Glutamatergic neuron (in vitro differentiated cells): ENCODE measurements at regions not wholly inside any gene's neighbourhood (a gene's known extent, or its start where the extent isn't known, plus 50 kb on each side); places are given as distances from the start of the nearest gene placed in this dataset.
"Not testable (repeated sequence)": the region's sequence is repeated elsewhere in the genome, so short reads cannot be mapped to it uniquely, and the experiment has no call there.

ENCODE experiments used
- DNase-seq: peaks from one replicate; pipeline ENCODE4 v3.0.0; 2022
- H3K27ac Mint-ChIP-seq: one replicate; pipeline ENCODE4 v1.8.0; 2020; ENCODE audit warnings: mild to moderate bottlenecking, mixed read lengths, inconsistent platforms; ENCODE audit not compliant: unreplicated experiment
- H3K27me3 Mint-ChIP-seq: one replicate; pipeline ENCODE4 v1.8.0; 2020; ENCODE audit warnings: mild to moderate bottlenecking, moderate library complexity, mixed read lengths, inconsistent platforms; ENCODE audit not compliant: unreplicated experiment
- H3K36me3 Mint-ChIP-seq: one replicate; pipeline ENCODE4 v1.8.0; 2020; ENCODE audit warnings: mild to moderate bottlenecking, mixed read lengths, inconsistent platforms; ENCODE audit not compliant: unreplicated experiment
- H3K4me1 Mint-ChIP-seq: one replicate; pipeline ENCODE4 v1.8.0; 2020; ENCODE audit warnings: mild to moderate bottlenecking, low read depth, mixed read lengths, inconsistent platforms; ENCODE audit not compliant: unreplicated experiment
- H3K4me3 Mint-ChIP-seq: one replicate; pipeline ENCODE4 v1.8.0; 2020; ENCODE audit warnings: mild to moderate bottlenecking, mixed read lengths, inconsistent platforms; ENCODE audit not compliant: unreplicated experiment
- H3K9me3 Mint-ChIP-seq: one replicate; pipeline ENCODE4 v1.8.0; 2020; ENCODE audit warnings: mild to moderate bottlenecking, moderate library complexity, mixed read lengths, inconsistent platforms; ENCODE audit not compliant: unreplicated experiment
- CTCF ChIP-seq: fragments of 200-600 bp; sonication (generic); IDR thresholded peaks from one replicate; pipeline ENCODE4 v1.5.0; 2021; ENCODE audit not compliant: partially characterized antibody, unreplicated experiment

GRCh38 chr11:91067666-91068065 is 844.8 kb upstream of the CHORDC1 start:
- no peak for DNase-seq
- Mint-ChIP-seq H3K36me3 (no peaks in the 10 kb centered on the region), H3K27me3 (no peaks in the 10 kb centered on the region), H3K4me3 (no peak overlapping the region), H3K4me1 (peaks cover 24% of the 10 kb centered on the region), H3K9me3 (peaks cover 8% of the 10 kb centered on the region), H3K27ac (no peak overlapping the region)
- no peak for TF ChIP-seq CTCF

- no peaks in the 10 kb centered on the region for H3K36me3 Mint-ChIP-seq
- peaks cover 4% of the 10 kb centered on the region for H3K9me3 Mint-ChIP-seq
- H3K27me3 Mint-ChIP-seq = no peaks in the 10 kb centered on the region
- DNase-seq = no peak
- peak overlapping the region; percentile 62 for H3K27ac Mint-ChIP-seq
- peaks cover 26% of the 10 kb centered on the region for H3K4me1 Mint-ChIP-seq
- H3K4me3 Mint-ChIP-seq = no peak overlapping the region
- TF ChIP-seq CTCF = no peak
These were observed 843.7 kb upstream of the CHORDC1 start for GRCh38 chr11:91066456-91067047.

GRCh38 chr11:91063399-91063798 is 840.5 kb upstream of the CHORDC1 start:
- not testable (repeated sequence) for H3K36me3 Mint-ChIP-seq, H3K9me3 Mint-ChIP-seq, H3K27me3 Mint-ChIP-seq, H3K4me3 Mint-ChIP-seq, DNase-seq
- Mint-ChIP-seq H3K27ac (peak overlapping the region; percentile 17), H3K4me1 (peaks cover 19% of the 10 kb centered on the region)

- H3K4me3 Mint-ChIP-seq = no peak overlapping the region
- no peaks in the 10 kb centered on the region for H3K36me3 Mint-ChIP-seq
- no peak for TF ChIP-seq CTCF
- no peak overlapping the region for H3K27ac Mint-ChIP-seq
- H3K4me1 Mint-ChIP-seq = no peaks in the 10 kb centered on the region
- peaks cover 2% of the 10 kb centered on the region for H3K9me3 Mint-ChIP-seq
- DNase-seq = no peak
- H3K27me3 Mint-ChIP-seq = peaks cover 2% of the 10 kb centered on the region
These were observed 825.0 kb upstream of the CHORDC1 start for GRCh38 chr11:91047882-91048281.

- DNase-seq = no peak
- no peaks in the 10 kb centered on the region for H3K4me1 Mint-ChIP-seq
- H3K27ac Mint-ChIP-seq = no peak overlapping the region
- TF ChIP-seq CTCF = no peak
- H3K36me3 Mint-ChIP-seq = no peaks in the 10 kb centered on the region
- no peak overlapping the region for H3K4me3 Mint-ChIP-seq
- H3K9me3 Mint-ChIP-seq = peaks cover 2% of the 10 kb centered on the region
- H3K27me3 Mint-ChIP-seq = peaks cover 2% of the 10 kb centered on the region
These were observed 823.4 kb upstream of the CHORDC1 start for GRCh38 chr11:91046261-91046660.
